ENCODE measurements at regions not wholly inside any gene's neighbourhood (a gene's known extent, or its start where the extent isn't known, plus 50 kb on each side); places are given as distances from the start of the nearest gene placed in this dataset.

DNA sequence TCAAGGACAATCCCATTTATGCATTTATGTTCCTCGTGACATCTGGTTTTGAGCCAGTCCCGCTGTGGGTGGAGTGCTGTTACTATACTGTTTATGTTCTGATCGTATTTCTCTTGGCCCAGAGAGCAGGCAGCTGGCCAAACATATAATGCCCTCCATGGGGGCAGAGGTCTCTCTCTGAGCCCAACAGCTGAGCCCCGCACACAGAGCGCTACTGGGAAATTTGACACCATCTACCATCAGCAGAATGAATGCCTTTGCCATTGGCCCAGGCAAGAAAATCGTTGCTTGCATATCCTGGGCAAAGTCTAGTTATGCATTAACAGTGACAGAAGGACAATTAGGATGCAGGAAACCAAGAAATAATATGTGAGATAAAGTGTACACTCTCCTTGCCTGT, 126.8 kb upstream of the CACNA1A start:
- TF ChIP-seq POLR2A (IDR thresholded peaks at IDR 0.05; ENCODE audit: low read depth, low read length), result no peak
- no peak for TF ChIP-seq POLR2AphosphoS5 (IDR thresholded peaks at IDR 0.05; ENCODE audit: low read depth, low read length)
- no peak for TF ChIP-seq TAF1 (IDR thresholded peaks at IDR 0.05; ENCODE audit: low read depth, low read length)
- no peak for TF ChIP-seq POU2F2 (IDR thresholded peaks at IDR 0.05; ENCODE audit: low read depth, low read length)
- TF ChIP-seq SPI1 (IDR thresholded peaks at IDR 0.05; ENCODE audit: low read depth, low read length), result no peak
- TF ChIP-seq PAX5 (IDR thresholded peaks at IDR 0.05; ENCODE audit: insufficient read depth, low read length, severe bottlenecking), result no peak

Data from GM12891 (cell line).